ENCODE measurements at regions not wholly inside any gene's neighbourhood (a gene's known extent, or its start where the extent isn't known, plus 50 kb on each side); places are given as distances from the start of the nearest gene placed in this dataset.

DNA sequence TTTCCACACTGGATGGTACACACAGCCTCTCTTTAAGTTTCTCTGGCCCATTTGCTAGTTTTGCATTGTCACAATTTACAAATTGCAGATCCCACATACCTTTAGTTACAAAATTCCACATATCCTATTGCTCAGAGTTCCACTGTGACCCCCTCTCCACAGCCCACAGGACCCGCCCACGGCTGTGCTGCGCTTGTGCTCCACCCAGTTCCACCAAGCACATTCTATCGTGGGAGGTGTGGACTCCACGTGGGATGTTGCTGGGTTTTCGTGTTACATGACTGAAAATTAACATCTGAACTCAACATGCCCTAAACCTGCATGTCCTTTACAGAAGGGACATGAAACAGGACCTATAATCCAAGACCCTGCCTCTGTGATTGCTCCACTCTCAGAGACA, 423.0 kb downstream of the IRS2 start:
- no peak for DNase-seq (ENCODE audit: low spot score)

DNA sequence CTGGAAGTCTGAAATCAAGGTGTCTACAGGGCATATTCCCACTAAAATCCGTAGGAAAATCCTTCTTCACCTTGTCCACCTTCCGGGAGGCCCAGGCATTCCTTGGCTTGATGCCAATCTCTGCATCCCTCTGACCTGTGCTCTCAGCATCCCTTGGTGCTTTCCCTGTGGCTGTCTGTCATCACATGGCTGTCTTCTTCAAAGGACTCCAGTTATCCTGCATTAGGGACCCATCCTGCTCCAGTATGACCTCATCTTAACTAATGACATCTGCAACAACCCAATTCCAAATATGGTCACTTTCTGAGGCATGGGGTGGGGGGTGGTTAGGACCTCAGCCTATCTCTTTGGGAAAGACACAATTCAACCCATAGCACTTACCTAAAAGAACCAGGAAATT, 423.8 kb downstream of the IRS2 start:
- DNase-seq (ENCODE audit: low spot score) = no peak

DNA sequence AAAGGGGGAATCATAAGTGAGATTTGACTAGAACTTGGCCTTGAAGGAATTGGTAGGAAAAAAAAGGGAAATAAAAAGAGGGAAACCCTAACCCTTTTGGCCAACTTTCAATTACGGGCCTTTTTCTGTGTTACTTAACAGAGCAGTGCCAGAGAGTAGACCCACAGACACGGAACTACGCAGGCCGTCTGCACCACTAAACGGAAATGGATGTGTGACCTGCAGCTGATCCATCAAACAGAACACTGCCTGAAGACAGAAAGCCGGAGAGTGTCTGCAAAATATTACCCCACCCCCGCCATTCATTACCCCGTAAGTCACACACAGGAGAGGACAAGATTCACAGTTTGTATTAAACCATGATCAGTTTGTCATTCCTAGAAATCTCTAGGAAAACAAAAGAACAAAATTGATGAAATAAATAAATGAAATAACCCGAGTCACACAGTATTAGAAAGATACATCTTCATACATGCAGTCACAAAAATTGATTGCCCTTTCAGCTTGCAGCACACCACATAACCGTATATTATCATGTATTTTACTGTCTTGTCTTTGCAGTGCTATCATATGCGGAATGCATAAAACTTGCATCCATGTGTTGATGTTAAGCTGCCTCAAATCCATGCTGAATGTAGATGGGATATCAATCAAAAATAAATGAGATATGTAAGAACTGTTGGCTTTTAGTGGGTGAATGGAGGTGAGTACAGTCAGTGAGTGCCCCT, 424.7 kb downstream of the IRS2 start:
- DNase-seq (ENCODE audit: low spot score) = peak; percentile 30

DNA sequence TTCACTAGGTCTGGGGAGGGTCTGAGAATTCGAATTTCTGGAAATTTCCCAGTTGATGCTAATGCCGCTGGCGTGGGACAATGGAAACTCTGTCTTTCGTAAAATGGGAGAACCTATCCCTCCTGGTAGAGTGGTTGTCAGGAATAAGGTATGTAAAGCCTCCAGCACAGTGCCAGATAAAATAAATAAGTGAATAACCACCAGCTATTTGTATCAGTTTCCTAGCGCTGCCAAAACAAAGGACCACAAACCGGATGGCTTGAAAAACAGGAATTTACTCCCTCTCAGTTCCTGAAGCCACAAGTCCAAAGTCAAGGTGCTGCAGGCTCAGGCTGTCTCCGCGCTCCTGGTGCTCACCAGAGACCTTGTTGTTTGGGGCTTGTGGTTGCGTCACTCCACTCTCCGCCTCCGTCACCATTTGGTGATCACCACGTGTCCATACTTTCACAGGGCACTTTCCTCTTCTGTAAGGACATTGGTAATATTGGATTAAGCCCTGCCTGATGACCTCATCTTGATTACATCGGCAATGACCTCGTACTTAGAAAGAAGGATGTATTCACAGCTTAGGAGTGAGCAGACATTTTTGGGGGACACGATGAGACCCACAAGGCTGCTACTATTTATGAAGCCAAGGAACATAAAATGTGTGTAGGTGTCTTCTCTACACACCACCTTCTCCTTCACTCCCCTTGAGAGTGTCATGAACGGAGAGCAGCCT, 428.5 kb downstream of the IRS2 start:
- DNase-seq (ENCODE audit: low spot score) = no peak

DNA sequence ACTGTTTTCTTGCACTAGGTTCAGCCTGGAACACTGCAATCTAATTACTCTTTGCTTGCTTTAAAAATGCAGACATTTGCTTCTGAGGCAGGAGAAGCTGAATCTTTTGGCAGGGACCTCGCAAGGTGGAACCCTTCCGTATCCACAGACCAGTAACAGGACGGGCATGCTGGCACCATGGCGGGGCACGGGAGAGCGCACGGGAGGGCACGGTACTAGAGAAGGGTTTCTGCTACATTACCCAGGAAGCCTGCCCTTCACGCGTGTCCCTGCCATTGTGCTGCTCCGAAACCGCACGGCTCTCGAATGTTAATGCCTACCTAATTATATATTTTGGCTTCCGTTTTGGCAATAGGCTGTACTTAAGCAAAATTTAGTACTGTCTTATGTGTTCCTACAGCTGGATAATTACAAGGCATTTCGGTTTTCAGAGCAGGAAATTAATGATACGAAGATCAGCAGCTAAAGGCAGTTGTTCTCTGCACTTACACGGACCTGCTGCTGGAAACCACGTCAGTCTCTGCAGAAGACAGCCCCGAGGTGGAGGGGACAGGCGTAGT, 430.4 kb downstream of the IRS2 start:
- no peak for DNase-seq (ENCODE audit: low spot score)

DNA sequence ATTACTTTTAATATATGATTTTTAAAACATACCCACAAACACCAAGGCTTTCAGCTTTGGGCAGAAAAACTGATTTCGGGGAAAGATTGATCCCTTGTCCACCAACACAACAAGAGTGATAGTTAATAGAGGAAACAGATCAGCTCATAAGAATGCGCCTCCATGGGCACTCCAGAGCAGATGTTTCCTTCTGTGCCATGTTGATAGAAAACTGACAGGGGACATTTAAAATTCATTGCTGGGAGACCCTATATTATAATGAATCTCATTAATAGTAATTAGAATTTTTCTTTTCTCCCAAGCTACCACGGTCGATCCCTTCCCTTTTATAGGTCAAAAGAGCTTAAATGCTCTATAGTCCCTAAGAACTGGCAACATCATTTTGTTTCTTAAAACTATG, 431.2 kb downstream of the IRS2 start:
- no peak for DNase-seq (ENCODE audit: low spot score)

DNA sequence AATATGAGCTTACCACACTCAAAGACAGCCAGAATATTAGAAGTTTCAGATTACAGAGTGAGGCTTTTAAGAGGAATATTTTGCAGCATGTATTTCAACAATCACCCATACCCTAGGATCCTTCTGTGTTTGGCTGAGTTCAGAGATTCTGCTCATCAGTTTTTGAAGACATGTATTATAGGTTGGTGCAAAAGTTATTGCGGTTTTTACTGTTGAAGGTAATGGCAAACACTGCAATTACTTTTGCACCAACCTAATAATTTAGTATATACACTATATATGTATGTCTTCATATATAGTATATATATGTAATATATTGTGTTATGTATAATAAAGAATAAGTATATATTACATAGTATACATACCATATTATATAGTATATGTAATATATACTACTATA, 435.1 kb downstream of the IRS2 start:
- DNase-seq (ENCODE audit: low spot score) = no peak

DNA sequence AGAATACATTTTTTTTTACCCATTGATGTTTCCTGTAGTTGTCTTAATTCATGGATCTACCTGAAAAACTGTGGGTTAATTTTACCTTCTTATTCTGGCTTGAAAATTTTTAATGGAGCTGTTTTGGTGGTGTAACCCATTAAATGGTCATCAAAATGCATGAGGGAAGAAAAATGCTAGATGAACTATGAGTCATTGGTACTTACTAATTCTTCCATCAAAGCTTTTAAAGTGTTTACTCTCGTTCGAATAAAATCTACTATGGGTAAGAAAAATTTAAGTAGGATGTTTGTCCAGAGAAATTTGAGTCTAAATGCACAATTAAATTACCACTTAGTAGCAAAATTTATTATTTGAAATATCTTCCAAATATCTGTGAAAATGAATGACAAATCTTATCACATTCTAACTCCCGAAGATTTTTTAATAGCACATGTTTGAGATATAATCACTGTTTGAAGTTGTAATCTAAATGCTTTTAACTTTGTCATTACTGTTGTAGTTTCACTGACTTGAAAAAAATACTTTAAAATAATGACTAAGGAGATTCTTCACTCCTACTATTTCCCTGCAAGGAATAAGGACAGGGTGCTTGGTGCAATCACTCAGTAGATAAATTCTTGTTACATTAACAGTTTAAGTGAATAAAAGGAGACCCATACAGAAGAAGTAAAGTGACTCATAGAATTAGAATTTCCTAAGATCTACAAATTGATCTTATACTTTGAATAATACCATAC, 437.7 kb downstream of the IRS2 start:
- no peak for DNase-seq (ENCODE audit: low spot score)

DNA sequence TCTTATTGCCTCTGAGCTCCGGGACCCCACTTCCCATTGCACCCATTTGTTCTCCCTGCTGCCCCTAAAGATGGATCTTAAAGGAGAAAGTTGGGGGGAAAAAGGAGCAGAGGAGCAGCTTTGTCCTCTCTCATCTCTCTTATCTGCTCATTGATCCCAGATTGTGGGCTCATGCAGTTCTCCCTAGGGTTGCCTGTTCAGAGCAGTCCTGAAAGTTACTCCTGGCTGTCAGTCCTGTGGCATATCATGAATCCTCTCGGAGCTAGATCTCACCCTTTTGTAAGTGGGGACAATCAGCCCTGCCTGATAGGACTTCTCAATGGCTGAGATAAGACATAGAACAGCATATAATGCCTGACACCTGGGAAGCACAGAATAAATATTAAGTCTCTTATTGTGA, 440.3 kb downstream of the IRS2 start:
- DNase-seq (ENCODE audit: low spot score) = no peak

DNA sequence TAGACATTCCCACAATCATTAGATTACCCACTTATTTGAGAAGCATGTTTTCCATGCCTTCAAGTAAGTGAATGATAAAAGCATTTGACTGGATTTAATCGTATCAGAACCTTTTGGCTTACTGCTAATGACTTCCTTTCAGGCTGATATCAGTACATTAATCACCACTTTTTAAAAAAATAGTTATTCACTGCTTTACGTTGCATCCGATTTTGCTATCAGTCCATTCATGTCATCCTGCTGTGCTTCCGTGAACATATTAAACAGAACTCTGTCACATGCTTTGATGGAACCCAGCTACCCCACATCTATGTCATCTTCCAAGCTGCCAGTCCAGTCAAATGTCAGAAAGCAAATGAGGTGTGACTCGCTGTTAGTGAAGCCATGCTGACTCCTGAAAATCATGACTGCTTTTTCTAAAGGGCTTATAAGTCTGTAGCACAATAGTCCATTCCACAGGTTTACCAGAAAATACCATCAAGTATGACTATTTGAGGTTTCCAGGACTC, 440.9 kb downstream of the IRS2 start:
- no peak for DNase-seq (ENCODE audit: low spot score)

DNA sequence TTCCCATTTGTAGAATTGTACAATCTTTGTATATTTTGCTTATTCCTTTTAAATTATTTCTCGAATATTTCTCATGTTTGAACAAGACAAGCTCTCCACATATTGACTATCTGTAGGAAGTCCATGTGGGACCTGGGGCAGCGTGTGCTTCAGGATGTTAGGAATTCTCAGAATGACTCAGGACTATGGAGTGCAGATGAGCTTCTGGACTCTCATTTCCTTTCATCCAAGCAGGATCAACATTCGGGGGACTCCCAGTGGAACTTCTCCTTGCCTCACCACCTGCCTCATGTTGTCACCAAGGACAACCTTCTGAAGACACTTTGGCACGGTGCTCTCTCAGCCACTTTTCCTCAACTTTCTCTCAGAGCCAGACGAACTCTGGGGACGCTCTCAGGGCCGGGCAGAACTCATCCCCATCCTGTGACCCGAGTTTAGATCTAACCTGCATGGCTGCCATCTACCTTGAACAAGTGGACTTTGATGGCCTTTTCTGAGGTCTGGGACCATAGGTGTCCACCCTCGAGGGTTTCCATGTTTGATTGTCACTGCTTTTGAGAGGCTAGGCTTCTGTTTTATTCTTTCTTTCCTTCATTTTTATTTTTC, 441.7 kb downstream of the IRS2 start:
- no peak for DNase-seq (ENCODE audit: low spot score)

DNA sequence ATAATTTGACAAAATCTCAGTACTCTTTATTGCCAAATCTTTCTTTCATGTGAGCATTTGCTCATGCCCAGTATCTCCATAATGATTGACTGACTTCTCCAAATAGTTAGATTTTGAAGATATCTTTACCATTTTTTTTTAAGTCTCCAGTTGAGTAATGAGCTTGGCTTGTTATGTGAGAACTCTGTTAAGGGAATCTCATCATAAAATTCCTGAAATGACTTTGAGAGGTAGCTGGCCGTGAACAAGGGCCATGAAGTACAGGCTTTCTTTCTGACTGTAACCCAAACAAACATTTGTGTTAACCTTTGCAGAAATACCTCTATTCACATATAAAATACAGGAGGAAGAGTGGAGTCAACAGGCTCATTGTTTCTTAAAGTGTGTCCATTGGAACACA, 449.7 kb downstream of the IRS2 start:
- no peak for DNase-seq (ENCODE audit: low spot score)

DNA sequence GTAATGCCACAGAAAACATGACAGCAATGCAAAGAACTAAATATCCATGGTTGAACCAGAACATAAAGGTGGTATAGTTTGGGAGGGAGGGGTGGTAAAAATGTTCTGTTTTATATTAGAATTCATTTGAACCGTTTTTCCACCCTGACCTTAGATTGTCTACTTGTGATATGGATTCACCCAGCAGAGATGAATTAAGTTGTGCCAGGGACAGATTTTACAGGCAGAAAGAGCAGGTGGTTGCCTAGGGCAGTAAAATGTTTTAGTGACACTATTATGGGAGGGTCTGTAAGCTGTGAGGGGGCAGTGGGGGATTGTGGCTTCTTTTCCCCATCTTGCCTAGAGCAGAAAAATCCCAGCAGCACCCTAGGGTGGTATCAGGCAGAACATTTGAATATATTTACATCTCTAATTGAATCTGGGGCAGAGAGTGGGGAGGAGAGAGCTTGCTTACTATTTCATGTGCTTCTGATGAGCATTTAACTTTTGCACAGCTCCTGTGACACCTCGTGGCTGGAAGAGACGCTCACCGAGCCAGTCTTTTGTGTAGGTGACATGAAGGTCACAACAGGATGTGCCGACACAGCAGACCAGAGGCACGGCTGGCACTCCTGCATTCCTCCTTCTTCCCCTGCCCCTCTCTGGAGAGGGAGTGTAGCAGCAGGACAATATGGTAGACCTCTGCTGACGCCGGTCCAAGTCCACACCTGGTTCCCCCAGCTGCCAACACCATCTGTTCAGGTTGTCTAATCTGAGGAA, 452.3 kb downstream of the IRS2 start:
- no peak for DNase-seq (ENCODE audit: low spot score)

DNA sequence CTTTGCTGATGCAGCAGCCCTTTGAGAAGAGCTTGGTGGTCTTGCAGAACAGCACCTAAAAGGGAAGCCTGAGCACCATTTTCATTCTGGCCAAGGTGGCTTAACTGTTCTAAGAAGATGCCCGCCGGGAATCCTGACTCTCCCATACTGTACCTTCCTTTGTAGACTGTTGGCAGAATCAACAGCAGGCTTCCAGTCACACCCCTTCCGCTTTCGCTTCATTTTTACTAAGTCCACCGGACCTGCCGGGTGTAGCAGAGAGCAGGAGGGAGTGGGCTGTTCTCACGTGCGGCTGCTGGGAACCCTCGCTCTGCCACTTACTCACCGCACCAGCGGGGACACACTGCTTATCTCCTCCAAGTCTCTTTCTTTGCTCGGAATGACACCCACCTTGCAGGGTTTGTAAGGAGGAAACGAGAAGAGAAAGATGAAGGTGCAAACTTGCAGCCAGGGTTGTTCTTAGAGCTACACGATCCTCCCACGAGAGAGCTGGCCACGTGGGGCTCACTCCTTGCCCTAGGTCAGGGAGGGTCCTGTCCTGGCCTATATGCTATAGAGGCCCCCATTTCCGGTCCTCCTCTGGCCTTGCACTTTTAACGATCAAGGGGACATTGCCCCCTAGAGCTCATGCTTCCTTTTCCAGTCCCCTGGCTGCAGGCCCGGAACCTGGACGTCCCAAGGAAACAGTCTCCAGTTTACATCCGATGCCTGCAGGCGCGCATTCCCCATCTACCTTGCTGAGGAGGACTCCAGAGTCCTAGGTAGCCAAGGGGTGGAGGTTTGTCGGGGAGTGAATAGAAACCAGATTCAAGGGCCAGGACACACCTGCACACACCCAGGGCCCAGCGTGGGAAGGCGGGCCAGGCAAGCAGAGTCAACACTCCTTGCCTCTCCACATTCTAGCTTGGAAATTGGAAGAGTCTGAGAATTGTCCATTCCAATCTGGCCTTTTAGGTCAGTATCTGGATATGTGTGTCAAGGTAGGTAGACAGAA, 453.6 kb downstream of the IRS2 start:
- DNase-seq (ENCODE audit: low spot score) = no peak

DNA sequence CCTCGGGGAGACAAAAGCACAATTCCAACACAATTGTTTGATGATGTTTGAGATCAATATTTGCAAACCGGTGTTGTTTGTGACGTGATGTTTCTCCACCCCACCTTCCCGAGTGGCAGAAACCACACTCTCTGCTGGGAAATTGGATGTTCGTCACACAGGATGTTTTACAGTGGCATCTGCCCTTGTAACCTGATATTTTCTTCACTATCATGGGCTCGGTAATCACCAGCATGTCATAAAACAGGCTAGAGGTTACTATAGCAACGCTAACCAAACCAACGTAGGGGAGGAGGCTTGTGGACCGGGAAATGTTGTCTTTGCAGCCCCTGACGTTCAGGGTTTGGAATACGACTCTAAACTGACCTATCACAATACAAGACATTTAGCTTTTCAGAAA, 454.5 kb downstream of the IRS2 start:
- no peak for DNase-seq (ENCODE audit: low spot score)

DNA sequence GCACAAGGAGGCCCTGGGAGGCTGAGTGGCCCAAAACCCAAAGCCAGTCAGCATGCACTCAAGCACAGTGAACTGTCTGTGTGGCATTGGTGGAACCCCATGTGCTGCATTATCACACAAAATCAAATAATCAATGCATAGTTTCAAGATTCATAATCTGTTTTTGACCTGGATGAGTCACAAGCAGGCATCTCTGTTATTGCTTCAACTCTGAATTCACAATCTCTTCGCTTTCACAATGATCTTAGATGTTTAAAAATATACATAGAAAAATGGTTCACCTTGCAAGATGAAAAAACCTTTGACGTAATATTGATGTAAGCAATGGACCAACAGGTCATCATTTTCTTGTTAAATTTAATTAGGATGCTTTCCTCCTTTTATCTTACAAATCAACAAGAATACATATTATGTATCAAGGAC, 455.4 kb downstream of the IRS2 start:
- no peak for DNase-seq (ENCODE audit: low spot score)

DNA sequence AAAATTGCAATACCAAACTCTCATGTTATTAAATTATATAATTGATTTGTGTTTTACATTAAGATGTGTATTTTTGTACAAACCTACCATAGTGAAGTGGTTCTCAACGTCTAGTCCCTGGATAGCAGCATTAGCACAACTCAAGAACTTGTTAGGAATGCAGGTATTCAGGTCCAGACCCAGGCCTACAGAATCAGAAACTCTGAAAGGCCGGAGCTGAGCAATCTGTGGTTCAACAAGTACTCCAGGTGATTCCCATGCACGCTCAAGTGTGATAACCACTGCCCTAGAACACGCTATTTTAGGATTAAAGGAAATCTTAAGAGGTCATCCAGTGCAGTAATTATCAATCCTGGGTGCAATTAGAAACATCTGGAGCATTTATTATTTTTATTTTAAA, 456.3 kb downstream of the IRS2 start:
- DNase-seq (ENCODE audit: low spot score) = no peak

DNA sequence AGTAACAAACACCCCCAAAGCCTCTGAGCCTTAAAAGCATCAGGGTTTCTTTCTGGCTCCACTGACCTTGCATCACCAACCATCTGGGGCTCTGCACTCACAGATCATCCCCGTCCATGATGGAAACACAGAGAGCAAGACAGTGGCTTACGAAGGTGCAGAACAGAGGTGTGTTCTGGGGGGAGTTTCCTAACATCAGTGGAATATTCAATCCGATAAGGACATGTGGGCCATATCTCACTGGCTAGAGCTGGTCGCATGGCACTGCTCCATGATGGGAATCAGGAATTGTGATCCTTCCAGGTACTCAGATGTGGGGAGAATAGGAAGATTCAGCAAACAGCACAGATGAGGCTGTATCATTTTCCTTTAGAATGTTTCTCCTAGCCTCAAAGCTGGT, 457.2 kb downstream of the IRS2 start:
- DNase-seq (ENCODE audit: low spot score) = no peak

DNA sequence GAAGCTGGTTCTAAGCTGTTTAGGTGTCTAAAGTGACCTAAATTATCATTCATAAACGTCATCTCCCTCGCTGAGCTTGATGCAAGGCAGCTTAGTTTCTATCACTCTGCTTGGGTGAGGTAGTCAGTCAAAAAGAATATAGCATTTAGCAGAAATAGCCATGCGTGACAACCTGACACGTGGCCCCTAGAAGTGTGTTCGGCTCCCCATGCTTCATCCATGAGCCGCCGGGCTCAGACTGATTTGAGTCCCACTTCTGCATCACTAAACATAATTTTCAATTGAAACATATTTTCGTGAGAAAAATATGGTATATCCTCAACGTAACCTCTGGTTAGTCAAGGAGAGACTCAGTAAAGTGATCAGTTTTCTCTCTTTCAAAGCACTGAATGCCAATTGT, 459.8 kb downstream of the IRS2 start:
- no peak for DNase-seq (ENCODE audit: low spot score)

DNA sequence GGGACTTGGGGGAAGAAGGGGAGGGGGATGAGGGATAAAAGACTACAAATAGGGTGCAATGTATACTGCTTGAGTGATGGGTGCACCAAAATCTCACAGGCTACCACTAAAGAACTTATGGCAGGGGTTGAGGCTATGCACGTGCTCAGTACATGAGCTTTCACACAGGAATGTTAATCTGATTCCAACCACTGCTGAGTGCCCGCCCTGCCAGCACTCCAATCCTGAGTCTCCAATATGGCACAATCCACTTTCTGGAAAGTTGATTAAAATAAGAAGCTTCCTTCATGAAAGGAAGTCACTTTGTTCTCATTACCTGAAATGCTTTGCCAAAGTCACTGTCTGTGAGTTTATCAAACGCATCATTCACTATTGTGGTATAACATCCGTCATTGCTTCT, 463.0 kb downstream of the IRS2 start:
- DNase-seq (ENCODE audit: low spot score) = no peak
